ENCODE measurements at regions not wholly inside any gene's neighbourhood (a gene's known extent, or its start where the extent isn't known, plus 50 kb on each side); places are given as distances from the start of the nearest gene placed in this dataset.

DNA sequence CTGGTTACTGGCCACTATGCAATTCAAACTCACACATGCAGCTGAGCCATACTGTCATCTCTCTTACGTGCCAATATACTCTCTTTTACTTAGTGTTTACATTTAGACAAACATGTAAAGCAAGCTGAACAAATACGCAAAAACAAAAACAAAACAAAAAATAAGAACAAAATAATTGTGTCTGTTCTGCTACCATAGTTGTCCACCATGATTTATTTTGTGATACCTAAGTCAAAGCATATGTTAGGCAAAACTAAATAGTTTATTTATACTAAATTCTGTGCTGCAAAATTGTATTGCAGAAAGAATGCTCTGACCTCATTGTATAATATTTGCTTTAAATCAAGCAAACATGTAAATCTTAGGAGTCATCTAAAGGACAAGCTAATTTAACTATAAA, 943.2 kb upstream of the AGA start:
- Histone ChIP-seq H2AFZ (ENCODE audit: low read length) (no peak overlapping the region), H3K79me2 (ENCODE audit: insufficient read depth, low read length) (no peaks in the 10 kb centered on the region), H3K27ac (ENCODE audit: extremely low read length, insufficient read depth, low read length) (no peak overlapping the region), H4K20me1 (ENCODE audit: insufficient read depth, low read length) (no peaks in the 10 kb centered on the region), H3K36me3 (replicated peaks in 1 of 2; ENCODE audit: control insufficient read depth in 1 of 2, insufficient read depth in 2 of 2, low read length in 2 of 2) (no peaks in the 10 kb centered on the region), H3K9me3 (ENCODE audit: low read length) (peaks cover 7% of the 10 kb centered on the region; the same call in 1 of the 2 replicates), H3K27me3 (ENCODE audit: control insufficient read depth in 1 of 2, insufficient read depth in 2 of 2, low read length in 2 of 2) (no peaks in the 10 kb centered on the region; a peak in 1 of 5 replicates), H3K9ac (ENCODE audit: insufficient read depth, low read depth, low read length) (no peak overlapping the region), H3K4me2 (ENCODE audit: low read depth, low read length) (no peak overlapping the region), H3K4me3 (replicated peaks in 1 of 3; ENCODE audit: insufficient read depth in 1 of 3, low read depth in 2 of 3, low read length in 3 of 3) (no peak overlapping the region), H3K4me1 (ENCODE audit: insufficient read depth, low read length) (no peaks in the 10 kb centered on the region)
- ChIA-PET CTCF (ENCODE audit: low intra/inter-chr PET ratio, low total read pairs) (no interaction called here), POLR2A (no interaction called here)
- no peak for FAIRE-seq
- no peak for DNase-seq (ENCODE audit: low spot score)
- BruUV-seq (replicated peaks) = no TSS peak
- intact Hi-C loops (cut with micrococcal nuclease; ENCODE audit: unreplicated experiment) (no loop called here), in situ Hi-C loops (cut with HindIII; ENCODE audit: extremely low pct_ligation_motif_present, low pct_unique_long_range_greater_than_20kb) (no loop called here)
- ATAC-seq = no peak
- WGBS (ENCODE audit: low lambda C conversion rate) = 40% methylated on average over 2 of the region's 2 CpGs
- TF ChIP-seq ZNF253 (CRISPR knock-in tag; IDR thresholded peaks at IDR 0.05; ENCODE audit: borderline replicate concordance) (no peak), CBX2 (IDR thresholded peaks at IDR 0.05; ENCODE audit: low read depth, low read length) (no peak), CBX2 (CRISPR knock-in tag; IDR thresholded peaks at IDR 0.05; ENCODE audit: low read depth) (no peak), ZFY (CRISPR knock-in tag; IDR thresholded peaks at IDR 0.05) (no peak), ZNF678 (CRISPR knock-in tag; IDR thresholded peaks at IDR 0.05) (no peak), ZNF639 (CRISPR knock-in tag; conservative IDR thresholded peaks at IDR 0.05) (no peak), MLX (CRISPR knock-in tag; IDR thresholded peaks at IDR 0.05) (no peak), MXD4 (CRISPR knock-in tag; IDR thresholded peaks at IDR 0.05) (no peak), SPEN (CRISPR knock-in tag; IDR thresholded peaks at IDR 0.05; ENCODE audit: low read depth) (no peak), ZNF275 (CRISPR knock-in tag; IDR thresholded peaks at IDR 0.05; ENCODE audit: borderline replicate concordance) (no peak), ZNF605 (CRISPR knock-in tag; IDR thresholded peaks at IDR 0.05) (no peak), ARNT (IDR thresholded peaks at IDR 0.05) (no peak)
- TF ChIP-seq, protein P1, sequence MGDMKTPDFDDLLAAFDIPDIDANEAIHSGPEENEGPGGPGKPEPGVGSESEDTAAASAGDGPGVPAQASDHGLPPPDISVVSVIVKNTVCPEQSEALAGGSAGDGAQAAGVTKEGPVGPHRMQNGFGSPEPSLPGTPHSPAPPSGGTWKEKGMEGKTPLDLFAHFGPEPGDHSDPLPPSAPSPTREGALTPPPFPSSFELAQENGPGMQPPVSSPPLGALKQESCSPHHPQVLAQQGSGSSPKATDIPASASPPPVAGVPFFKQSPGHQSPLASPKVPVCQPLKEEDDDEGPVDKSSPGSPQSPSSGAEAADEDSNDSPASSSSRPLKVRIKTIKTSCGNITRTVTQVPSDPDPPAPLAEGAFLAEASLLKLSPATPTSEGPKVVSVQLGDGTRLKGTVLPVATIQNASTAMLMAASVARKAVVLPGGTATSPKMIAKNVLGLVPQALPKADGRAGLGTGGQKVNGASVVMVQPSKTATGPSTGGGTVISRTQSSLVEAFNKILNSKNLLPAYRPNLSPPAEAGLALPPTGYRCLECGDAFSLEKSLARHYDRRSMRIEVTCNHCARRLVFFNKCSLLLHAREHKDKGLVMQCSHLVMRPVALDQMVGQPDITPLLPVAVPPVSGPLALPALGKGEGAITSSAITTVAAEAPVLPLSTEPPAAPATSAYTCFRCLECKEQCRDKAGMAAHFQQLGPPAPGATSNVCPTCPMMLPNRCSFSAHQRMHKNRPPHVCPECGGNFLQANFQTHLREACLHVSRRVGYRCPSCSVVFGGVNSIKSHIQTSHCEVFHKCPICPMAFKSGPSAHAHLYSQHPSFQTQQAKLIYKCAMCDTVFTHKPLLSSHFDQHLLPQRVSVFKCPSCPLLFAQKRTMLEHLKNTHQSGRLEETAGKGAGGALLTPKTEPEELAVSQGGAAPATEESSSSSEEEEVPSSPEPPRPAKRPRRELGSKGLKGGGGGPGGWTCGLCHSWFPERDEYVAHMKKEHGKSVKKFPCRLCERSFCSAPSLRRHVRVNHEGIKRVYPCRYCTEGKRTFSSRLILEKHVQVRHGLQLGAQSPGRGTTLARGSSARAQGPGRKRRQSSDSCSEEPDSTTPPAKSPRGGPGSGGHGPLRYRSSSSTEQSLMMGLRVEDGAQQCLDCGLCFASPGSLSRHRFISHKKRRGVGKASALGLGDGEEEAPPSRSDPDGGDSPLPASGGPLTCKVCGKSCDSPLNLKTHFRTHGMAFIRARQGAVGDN (CRISPR knock-in tag; IDR thresholded peaks at IDR 0.05) = no peak

All from HepG2 (cell line).